ENCODE measurements at regions not wholly inside any gene's neighbourhood (a gene's known extent, or its start where the extent isn't known, plus 50 kb on each side); places are given as distances from the start of the nearest gene placed in this dataset.

GRCh38 chr18:73681398-73681797, 466.2 kb downstream of the FBXO15 start:
- Histone ChIP-seq H4K91ac (ENCODE audit: insufficient read length, low read depth, low read length) (no peak overlapping the region), H4K20me1 (ENCODE audit: control insufficient read depth, insufficient read depth, insufficient read length) (no peaks in the 10 kb centered on the region), H3K27me3 (ENCODE audit: insufficient read depth, low read length) (no peaks in the 10 kb centered on the region), H2BK20ac (ENCODE audit: low read depth, low read length, poor library complexity, severe bottlenecking) (no peak overlapping the region), H4K5ac (ENCODE audit: insufficient read length, low read depth, low read length) (no peak overlapping the region), H2BK15ac (ENCODE audit: low read depth, low read length) (no peak overlapping the region), H2BK5ac (ENCODE audit: insufficient read length, low read length) (no peak overlapping the region), H3K14ac (ENCODE audit: insufficient read depth, low read length) (no peak overlapping the region), H2BK120ac (ENCODE audit: low read depth, low read length, poor library complexity, severe bottlenecking) (no peak overlapping the region), H3K23ac (ENCODE audit: insufficient read length, low read depth, low read length) (no peak overlapping the region), H3K9me3 (ENCODE audit: control insufficient read depth, low read depth, low read length) (no peaks in the 10 kb centered on the region), H3K23me2 (ENCODE audit: insufficient read length, low read depth, low read length, poor library complexity, severe bottlenecking) (no peaks in the 10 kb centered on the region), H3K4ac (ENCODE audit: low read depth, low read length) (no peak overlapping the region), H2BK12ac (ENCODE audit: insufficient read length, low read depth, low read length) (no peak overlapping the region), H3K18ac (ENCODE audit: insufficient read length, low read depth, low read length) (no peak overlapping the region), H3K27ac (ENCODE audit: insufficient read length, low read depth, low read length) (no peak overlapping the region), H3K79me2 (ENCODE audit: insufficient read depth, low read length) (no peaks in the 10 kb centered on the region), H3K4me2 (ENCODE audit: insufficient read depth, insufficient read length, low read length) (no peak overlapping the region), H3K79me1 (ENCODE audit: insufficient read depth, low read depth, low read length, poor library complexity, severe bottlenecking) (no peaks in the 10 kb centered on the region), H3K56ac (ENCODE audit: insufficient read length, low read depth, low read length) (no peak overlapping the region), H3K9ac (ENCODE audit: extremely low read depth, insufficient read length, low read length) (no peak overlapping the region), H3T11ph (ENCODE audit: low read length) (no peak overlapping the region), H3K4me1 (ENCODE audit: insufficient read depth, low read length) (no peaks in the 10 kb centered on the region; the same call in 1 of the 2 replicates), H4K8ac (replicated peaks; ENCODE audit: insufficient read length, low read depth, low read length) (no peak overlapping the region), H2AFZ (ENCODE audit: low read length) (no peak overlapping the region), H2AK5ac (ENCODE audit: insufficient read length, low read length) (no peak overlapping the region)
- no CpG with 5 or more reads among the region's 2 CpGs for WGBS (ENCODE audit: extremely low coverage, insufficient read length, low lambda C conversion rate)
- no peak for TF ChIP-seq CTCF (conservative IDR thresholded peaks at IDR 0.05)
- DNase-seq: no peak
- Mint-ChIP-seq H3K27me3 (ENCODE audit: low read depth) (no peaks in the 10 kb centered on the region), H3K27ac (no peak overlapping the region), H3K4me3 (no peak overlapping the region), H3K9me3 (no peaks in the 10 kb centered on the region), H3K36me3 (ENCODE audit: insufficient read depth in 1 of 3, low read depth in 3 of 3) (no peaks in the 10 kb centered on the region), H3K4me1 (no peaks in the 10 kb centered on the region)

All from H9 (cell line).